M059J (cell line): ENCODE measurements at regions not wholly inside any gene's neighbourhood (a gene's known extent, or its start where the extent isn't known, plus 50 kb on each side); places are given as distances from the start of the nearest gene placed in this dataset.
"Not testable (repeated sequence)": the region's sequence is repeated elsewhere in the genome, so short reads cannot be mapped to it uniquely, and the experiment has no call there.

Source experiments
- DNase-seq: peaks from one replicate; pipeline ENCODE4 v3.0.0-alpha.2; 2012; ENCODE audit warnings: low read depth

GRCh38 chr7:69219381-69219780 lies 378.9 kb upstream of the AUTS2 start:
- peak; percentile 72 for DNase-seq

DNA sequence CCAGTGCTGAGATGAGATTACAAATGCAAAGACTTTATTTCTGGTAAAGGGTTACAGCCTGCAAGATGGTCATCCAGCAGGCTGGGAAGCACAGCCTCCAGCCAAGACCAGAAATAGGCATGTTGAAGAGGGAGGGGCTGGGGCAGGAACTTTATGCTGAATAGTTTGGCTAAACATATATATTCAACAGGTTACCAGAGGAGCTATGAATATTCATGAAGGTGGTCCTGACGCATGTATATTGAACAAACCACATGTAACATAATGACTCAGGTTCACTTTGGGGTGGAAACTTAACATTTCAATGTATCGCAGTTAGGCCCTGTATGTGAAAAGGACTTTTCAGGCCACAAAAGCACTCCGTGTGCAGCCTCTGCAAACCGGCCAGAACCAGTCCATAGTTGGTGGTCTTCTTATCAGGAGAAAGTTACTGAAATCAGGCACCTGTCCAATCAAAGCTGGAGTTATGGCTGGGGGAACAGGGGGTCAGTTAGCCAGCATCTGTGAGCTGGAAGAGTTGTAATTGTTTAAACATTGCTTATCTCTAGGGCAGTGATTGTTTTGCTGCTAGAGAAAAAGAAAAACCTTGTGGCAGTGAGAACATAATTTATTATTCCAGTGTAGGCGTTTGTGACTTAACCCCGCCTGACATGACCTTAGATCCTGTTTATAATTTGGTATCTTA lies 372.9 kb upstream of the AUTS2 start:
- no peak for DNase-seq

DNA sequence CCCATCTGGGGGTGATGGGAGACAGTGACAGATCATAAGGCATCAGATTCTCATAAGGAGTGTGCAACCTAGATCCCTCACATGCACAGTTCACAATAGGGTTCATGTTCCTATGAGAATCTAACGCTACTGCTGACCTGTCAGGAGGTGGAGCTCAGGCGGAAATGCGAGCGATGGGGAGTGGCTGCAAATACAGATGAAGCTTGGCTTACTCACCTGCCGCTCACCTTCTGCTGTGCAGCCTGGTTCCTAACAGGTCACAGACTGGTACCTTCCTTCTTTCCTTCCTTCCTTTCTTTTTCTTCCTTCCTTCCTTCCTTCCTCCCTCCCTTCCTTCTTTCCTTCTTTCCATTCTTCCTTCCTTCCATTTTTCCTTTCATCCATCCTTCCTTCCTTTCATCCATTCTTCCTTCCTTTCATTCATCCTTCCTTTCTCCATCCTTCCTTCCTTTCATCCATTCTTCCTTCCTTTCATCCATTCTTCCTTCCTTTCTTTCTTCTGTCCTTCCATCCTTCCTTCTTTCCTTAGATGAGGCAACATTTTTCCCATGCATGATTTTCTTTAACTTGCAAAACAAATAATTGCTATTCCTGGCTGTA lies 370.0 kb upstream of the AUTS2 start:
- DNase-seq = no peak

GRCh38 chr7:69232445-69233376 lies 365.6 kb upstream of the AUTS2 start:
- DNase-seq = no peak

DNA sequence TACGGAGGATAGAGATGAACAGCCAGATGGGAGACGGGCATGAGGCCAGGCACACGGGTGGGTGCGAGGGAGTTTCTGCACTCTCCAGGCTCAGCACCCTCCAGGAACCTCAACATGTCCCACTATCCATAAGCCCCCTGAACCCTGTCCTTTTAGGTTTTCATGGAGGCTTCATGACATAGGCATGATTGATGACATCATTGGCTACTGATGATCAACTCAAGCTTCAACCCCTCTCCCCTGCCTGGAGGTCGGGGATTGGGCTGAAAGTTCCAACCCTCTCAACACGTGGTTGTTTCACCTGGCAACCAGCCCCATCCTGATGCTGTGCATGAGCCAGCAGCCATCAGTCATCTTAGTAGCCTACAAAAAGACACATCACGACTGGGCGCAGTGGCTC lies 360.7 kb upstream of the AUTS2 start:
- DNase-seq = no peak

- DNase-seq = no peak
These were observed 355.3 kb upstream of the AUTS2 start for GRCh38 chr7:69243016-69243415.

GRCh38 chr7:69244701-69245100 lies 353.6 kb upstream of the AUTS2 start:
- DNase-seq = no peak

GRCh38 chr7:69245646-69246045 lies 352.6 kb upstream of the AUTS2 start:
- DNase-seq = peak; percentile 70

DNA sequence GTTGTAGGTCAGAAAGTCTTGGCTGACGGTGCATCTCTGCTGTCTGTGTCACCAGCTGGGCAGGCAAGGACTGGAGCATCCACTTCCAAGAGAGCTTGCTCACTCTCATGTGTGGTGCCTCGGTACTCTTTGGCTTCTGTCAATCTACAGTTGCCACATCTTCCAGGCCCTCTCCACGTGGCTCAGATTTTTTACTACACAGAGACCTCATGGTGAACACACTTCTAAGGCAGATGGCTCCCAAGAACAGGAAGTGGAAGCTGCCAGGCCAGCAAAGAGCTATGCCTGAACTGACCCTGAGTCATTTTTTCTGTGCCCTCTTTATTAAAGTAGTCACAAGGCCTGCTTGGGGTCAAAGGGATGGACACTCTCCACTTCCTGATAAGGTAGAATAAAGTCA lies 351.5 kb upstream of the AUTS2 start:
- peak; percentile 44 for DNase-seq

GRCh38 chr7:69248382-69248828 lies 349.9 kb upstream of the AUTS2 start:
- DNase-seq = not testable (repeated sequence)

DNA sequence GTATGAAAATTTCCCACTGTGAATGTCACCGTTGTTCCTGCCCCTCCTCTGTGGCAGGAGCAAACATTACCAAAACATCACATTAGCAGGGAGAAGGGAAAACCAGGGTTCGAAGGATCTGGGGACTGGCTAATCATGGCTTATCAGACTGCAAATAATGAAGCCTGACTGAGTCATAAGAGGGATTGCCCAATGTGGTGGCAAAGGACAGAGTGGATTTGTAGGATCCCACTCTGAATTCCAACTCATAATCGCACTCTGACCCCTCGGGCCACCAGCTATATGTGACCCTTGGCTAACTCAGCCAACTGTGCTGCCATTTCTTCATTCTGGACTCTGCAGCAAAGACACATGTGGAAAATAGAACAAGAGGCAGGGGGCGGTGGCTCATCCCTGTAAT lies 347.3 kb upstream of the AUTS2 start:
- peak; percentile 27 for DNase-seq

DNA sequence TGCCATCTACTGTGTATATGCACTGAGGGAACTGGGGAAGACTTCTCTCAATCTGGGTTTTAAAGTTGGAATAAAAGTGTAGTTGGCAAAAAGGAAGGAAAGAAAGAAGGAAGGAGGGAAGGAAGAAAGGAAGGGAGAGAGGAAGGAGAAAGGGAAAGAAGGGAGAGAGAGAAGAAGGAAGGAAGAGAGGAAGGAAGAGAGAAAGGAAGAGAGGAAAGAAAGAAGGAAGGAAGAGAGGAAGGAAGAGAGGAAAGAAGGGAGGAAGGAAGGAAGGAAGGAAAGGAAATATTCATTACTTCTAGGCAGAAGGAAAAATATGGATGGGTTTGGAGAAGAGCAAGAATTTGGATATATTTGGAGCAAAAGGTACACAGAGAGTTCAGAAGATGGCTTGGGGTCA lies 343.6 kb upstream of the AUTS2 start:
- DNase-seq = no peak

GRCh38 chr7:69256634-69257081 lies 341.6 kb upstream of the AUTS2 start:
- peak; percentile 76 for DNase-seq

DNA sequence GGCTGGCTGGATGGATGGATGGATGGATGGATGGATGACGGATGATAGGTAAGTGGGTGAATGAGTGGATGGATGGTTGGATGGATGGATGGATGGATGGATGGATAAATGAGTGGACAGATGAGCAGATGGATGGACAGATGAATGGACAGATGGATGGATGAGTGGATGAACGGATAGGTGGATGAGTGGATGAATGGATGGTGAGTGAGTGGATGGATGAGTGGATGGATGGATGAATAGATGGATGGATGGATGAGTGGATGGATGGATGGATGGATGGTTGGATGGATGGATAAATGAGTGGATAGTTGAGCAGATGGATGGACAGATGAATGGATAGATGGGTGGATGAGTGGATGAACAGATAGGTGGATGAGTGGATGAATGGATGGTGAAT lies 340.7 kb upstream of the AUTS2 start:
- no peak for DNase-seq

DNA sequence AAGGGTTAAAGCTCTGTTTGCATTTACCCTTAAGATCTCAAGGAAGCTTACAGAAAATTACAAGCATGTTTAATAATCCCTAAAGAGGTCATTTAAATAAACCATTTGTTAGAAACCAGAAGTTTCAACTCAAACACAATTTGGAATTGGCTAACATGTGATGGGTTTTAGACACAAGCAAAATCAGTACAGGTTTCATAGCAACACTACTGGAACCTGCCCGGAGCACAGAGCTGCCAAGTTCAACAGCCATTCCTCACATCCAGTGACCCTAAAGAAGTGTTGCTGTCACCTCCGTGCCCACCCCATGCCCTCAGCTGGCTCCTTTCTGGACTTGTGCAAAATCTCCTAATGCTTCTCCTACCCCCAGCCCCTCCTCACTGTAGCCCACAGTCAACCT lies 338.8 kb upstream of the AUTS2 start:
- DNase-seq = no peak

DNA sequence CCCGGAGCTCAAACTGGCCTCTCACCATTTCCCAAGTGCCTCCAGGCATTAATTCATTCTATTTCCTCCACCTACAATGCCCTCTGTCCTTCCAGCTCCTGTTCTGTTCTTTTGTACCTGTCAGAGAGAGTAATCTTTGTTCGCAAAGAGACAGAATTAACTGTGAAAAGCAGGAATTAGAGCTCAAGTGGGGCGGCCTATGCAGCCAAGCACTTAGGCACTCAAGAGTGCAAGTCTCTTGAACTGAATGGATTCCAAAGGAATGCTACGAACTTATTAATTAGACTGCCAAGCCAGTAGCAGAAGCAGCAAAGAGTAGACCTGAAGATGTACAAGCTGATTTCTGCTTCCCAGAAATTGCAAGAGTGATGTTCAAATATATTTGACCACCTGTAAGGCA lies 338.3 kb upstream of the AUTS2 start:
- no peak for DNase-seq

DNA sequence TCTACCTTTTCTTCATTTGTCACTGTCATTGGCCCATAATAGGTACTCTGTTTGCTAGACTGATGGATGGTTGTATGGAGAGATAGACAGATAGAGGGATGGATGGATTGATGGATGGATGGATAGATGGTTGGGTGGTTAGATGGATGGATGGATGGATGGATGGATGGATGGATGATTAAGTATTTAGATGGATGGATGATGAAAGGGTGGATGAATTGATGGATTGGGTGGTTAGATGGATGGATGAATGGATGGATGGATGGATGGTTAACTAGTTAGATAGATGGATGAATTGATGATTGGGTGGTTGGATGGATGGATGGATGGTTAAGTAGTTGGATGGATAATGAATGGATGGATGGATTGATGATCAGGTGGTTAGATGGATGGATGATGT lies 334.7 kb upstream of the AUTS2 start:
- no peak for DNase-seq

GRCh38 chr7:69269806-69270205 lies 328.5 kb upstream of the AUTS2 start:
- no peak for DNase-seq

DNA sequence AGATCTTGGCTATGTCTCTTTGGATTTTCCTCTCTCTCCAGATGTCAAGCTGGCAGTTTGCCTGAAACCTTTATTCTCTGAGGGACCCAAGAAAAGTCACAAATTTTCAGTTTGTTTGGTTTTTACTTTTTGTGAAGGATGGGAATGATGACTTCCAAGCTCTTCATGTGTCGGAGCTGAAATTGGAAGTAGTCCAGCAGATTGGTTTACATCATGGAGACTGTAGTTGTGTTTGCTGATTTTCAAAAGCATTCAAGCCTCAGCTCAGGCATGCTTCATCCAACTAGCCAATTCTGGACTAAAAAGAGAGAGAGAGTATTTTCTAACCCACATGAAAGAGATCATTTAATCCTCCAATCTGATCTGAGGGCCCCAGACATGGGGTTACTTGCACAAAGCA lies 326.2 kb upstream of the AUTS2 start:
- DNase-seq = peak; percentile 9

DNA sequence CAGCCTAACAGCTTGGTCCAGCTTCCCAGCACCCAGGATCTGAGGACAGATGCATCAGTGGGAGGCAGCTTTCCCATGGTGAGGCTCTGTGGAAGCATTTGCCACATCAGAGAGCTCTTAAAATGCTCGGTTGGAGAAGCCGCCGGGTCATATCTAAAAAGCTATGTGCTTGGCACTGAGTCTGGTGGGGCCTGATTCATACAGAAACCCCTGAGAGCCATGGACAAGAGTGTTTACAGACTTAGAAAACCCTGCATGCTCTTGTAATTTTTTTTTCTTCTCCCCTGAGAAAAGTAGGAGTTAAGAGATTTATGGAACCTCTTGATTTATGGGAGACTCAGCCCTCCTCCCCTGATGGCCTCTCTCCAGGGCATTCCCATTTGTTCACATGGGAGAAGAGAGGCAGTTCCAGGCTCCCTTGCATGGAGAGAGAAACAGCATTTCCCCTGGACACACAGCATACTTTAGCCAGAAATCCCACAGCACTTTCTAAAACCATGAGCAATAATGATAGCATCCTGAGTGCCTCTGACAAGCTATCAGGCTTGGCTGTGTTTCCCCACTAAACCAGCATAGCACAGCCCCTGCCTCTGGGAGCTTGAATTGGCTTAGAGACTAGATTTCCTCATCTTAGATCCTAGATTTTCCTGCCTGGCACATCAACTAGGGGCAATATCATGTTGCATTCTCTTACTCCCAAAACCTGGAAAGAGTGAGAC lies 322.1 kb upstream of the AUTS2 start:
- DNase-seq = peak; percentile 12

- no peak for DNase-seq
These were observed 320.9 kb upstream of the AUTS2 start for GRCh38 chr7:69277366-69277765.

DNA sequence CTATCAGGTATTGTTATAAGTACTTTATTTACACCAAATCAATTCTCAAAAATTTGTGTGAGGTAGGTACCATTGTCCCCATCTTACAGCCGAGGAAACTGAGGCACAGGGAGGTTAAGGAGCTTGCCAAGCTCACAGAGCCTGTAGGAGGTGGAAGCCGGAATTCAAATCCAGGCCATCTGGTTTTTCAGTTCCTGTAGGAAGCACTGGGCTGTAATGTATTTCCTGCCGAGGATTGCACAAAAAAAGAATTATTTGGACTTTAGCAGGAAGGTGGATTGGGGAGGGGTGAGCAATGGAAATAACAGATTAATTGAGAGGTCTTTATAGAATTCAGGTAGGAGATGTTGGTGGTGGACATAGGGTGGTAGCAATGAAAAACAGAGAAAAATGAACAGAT lies 315.3 kb upstream of the AUTS2 start:
- DNase-seq = no peak
